DMS153 treated with DMSO at 0.1 percent for 48 hours (cell line): ENCODE measurements at regions not wholly inside any gene's neighbourhood (a gene's known extent, or its start where the extent isn't known, plus 50 kb on each side); places are given as distances from the start of the nearest gene placed in this dataset.
"Not testable (repeated sequence)": the region's sequence is repeated elsewhere in the genome, so short reads cannot be mapped to it uniquely, and the experiment has no call there.

Experiments
- DNase-seq: peaks from one replicate; lab custom pipeline; 2025; ENCODE audit not compliant: unreplicated experiment; lab: John Stamatoyannopoulos, UW

GRCh38 chr9:115525111-115526058 lies 407.4 kb upstream of the TNC start:
- DNase-seq: no peak

- DNase-seq: no peak
Measured at GRCh38 chr9:115531410-115532125, 413.6 kb upstream of the TNC start.

GRCh38 chr9:115533511-115533910 lies 415.6 kb upstream of the TNC start:
- no peak for DNase-seq

- DNase-seq: no peak
Measured at GRCh38 chr9:115540091-115540490, 422.1 kb upstream of the TNC start.

GRCh38 chr9:115543511-115543910 lies 425.6 kb upstream of the TNC start:
- DNase-seq: no peak

- DNase-seq: no peak
Measured at GRCh38 chr9:115548609-115549260, 430.8 kb upstream of the TNC start.

- DNase-seq: no peak
Measured at GRCh38 chr9:115551396-115551795, 433.4 kb upstream of the TNC start.

GRCh38 chr9:115553060-115553773 lies 435.3 kb upstream of the TNC start:
- DNase-seq: no peak

GRCh38 chr9:115556432-115556831 lies 438.5 kb upstream of the TNC start:
- no peak for DNase-seq

GRCh38 chr9:115575147-115575546 lies 457.2 kb upstream of the TNC start:
- no peak for DNase-seq

GRCh38 chr9:115585458-115585857 lies 467.5 kb upstream of the TNC start:
- DNase-seq: not testable (repeated sequence)

GRCh38 chr9:115587310-115587709 lies 469.4 kb upstream of the TNC start:
- no peak for DNase-seq

- DNase-seq: no peak
Measured at GRCh38 chr9:115590011-115590410, 472.1 kb upstream of the TNC start.

GRCh38 chr9:115591584-115591984 lies 473.6 kb upstream of the TNC start:
- DNase-seq: peak; percentile 92

GRCh38 chr9:115593587-115594091 lies 475.7 kb upstream of the TNC start:
- DNase-seq: peak; percentile 24

- no peak for DNase-seq
Measured at GRCh38 chr9:115594557-115594956, 476.6 kb upstream of the TNC start.

GRCh38 chr9:115596021-115596745 lies 478.2 kb upstream of the TNC start:
- DNase-seq: no peak

GRCh38 chr9:115596746-115597080 lies 478.8 kb upstream of the TNC start:
- no peak for DNase-seq

GRCh38 chr9:115597330-115597895 lies 479.5 kb upstream of the TNC start:
- DNase-seq: no peak

- DNase-seq: no peak
Measured at GRCh38 chr9:115598751-115599150, 480.8 kb upstream of the TNC start.
